WI38 (cell line): ENCODE measurements at regions not wholly inside any gene's neighbourhood (a gene's known extent, or its start where the extent isn't known, plus 50 kb on each side); places are given as distances from the start of the nearest gene placed in this dataset.

Experiments
- H3K4me3 ChIP-seq: 2 replicates; pipeline ENCODE4 v1.5.1; 2011; ENCODE audit warnings: low read depth, mild to moderate bottlenecking, control low read depth, low read length
- CTCF ChIP-seq: IDR thresholded peaks from 2 replicates; pipeline ENCODE4 v1.5.1; 2012; ENCODE audit warnings: low read depth, mild to moderate bottlenecking, control low read depth, low read length

- no peak for TF ChIP-seq CTCF
- no peak overlapping the region for H3K4me3 ChIP-seq
Measured at GRCh38 chr10:36516281-36516680, 609.1 kb upstream of the ANKRD30A start.

- TF ChIP-seq CTCF = no peak
Measured at GRCh38 chr10:36515319-36515718, 610.1 kb upstream of the ANKRD30A start.

GRCh38 chr10:36507715-36508114 lies 617.7 kb upstream of the ANKRD30A start:
- no peak overlapping the region for H3K4me3 ChIP-seq
- TF ChIP-seq CTCF = no peak

More at GRCh38 chr10:36515319-36515718, 610.1 kb upstream of the ANKRD30A start:
- no peak overlapping the region for H3K4me3 ChIP-seq

GRCh38 chr10:36506697-36507496 lies 618.5 kb upstream of the ANKRD30A start:
- H3K4me3 ChIP-seq = no peak overlapping the region
- TF ChIP-seq CTCF = no peak

GRCh38 chr10:36506261-36506660 lies 619.1 kb upstream of the ANKRD30A start:
- H3K4me3 ChIP-seq = no peak overlapping the region
- TF ChIP-seq CTCF = no peak

GRCh38 chr10:36504758-36505157 lies 620.6 kb upstream of the ANKRD30A start:
- no peak for TF ChIP-seq CTCF
- H3K4me3 ChIP-seq = no peak overlapping the region

GRCh38 chr10:36500266-36500665 lies 625.1 kb upstream of the ANKRD30A start:
- TF ChIP-seq CTCF = no peak
- H3K4me3 ChIP-seq = no peak overlapping the region
